ENCODE measurements at regions not wholly inside any gene's neighbourhood (a gene's known extent, or its start where the extent isn't known, plus 50 kb on each side); places are given as distances from the start of the nearest gene placed in this dataset.
"Not testable (repeated sequence)": the region's sequence is repeated elsewhere in the genome, so short reads cannot be mapped to it uniquely, and the experiment has no call there.

GRCh38 chr21:35982717-35983116 is 77.6 kb downstream of the SETD4 start:
- no peak for DNase-seq

- no peak for DNase-seq
These were observed 78.7 kb downstream of the SETD4 start for GRCh38 chr21:35981514-35982070.

- DNase-seq, result no peak
These were observed 79.5 kb downstream of the SETD4 start for GRCh38 chr21:35980821-35981220.

GRCh38 chr21:35977860-35978259 is 82.5 kb downstream of the SETD4 start:
- not testable (repeated sequence) for DNase-seq

- no peak for DNase-seq
These were observed 83.4 kb downstream of the SETD4 start for GRCh38 chr21:35976929-35977328.

- DNase-seq, result no peak
These were observed 83.8 kb downstream of the SETD4 start for GRCh38 chr21:35976481-35976880.

- peak; percentile 68 for DNase-seq
These were observed 85.6 kb downstream of the SETD4 start for GRCh38 chr21:35974775-35975174.

GRCh38 chr21:35971824-35972223 is 88.5 kb downstream of the SETD4 start:
- DNase-seq, result no peak

GRCh38 chr21:35969281-35969680 is 91.0 kb downstream of the SETD4 start:
- no peak for DNase-seq

- DNase-seq, result no peak
These were observed 91.8 kb downstream of the SETD4 start for GRCh38 chr21:35968564-35968963.

- no peak for DNase-seq
These were observed 94.6 kb downstream of the SETD4 start for GRCh38 chr21:35965699-35966098.

GRCh38 chr21:35963920-35964451 is 96.3 kb downstream of the SETD4 start:
- peak; percentile 39 for DNase-seq

GRCh38 chr21:35962917-35963316 is 97.4 kb downstream of the SETD4 start:
- DNase-seq, result no peak

GRCh38 chr21:35954066-35954465 is 106.3 kb downstream of the SETD4 start:
- DNase-seq, result no peak

- DNase-seq, result no peak
These were observed 106.7 kb downstream of the SETD4 start for GRCh38 chr21:35953597-35953996.

- no peak for DNase-seq
These were observed 107.5 kb downstream of the SETD4 start for GRCh38 chr21:35952651-35953340.

GRCh38 chr21:35948982-35949381 is 111.3 kb downstream of the SETD4 start:
- DNase-seq, result no peak

GRCh38 chr21:35945089-35945671 is 115.1 kb downstream of the SETD4 start:
- no peak for DNase-seq

- no peak for DNase-seq
These were observed 116.6 kb downstream of the SETD4 start for GRCh38 chr21:35943752-35944151.

- DNase-seq, result no peak
These were observed 117.8 kb downstream of the SETD4 start for GRCh38 chr21:35942211-35943144.

- peak; percentile 79 for DNase-seq
These were observed 120.0 kb downstream of the SETD4 start for GRCh38 chr21:35940074-35940927.

GRCh38 chr21:35938446-35938845 is 121.9 kb downstream of the SETD4 start:
- DNase-seq, result no peak
